Panc1 (cell line): ENCODE measurements at regions not wholly inside any gene's neighbourhood (a gene's known extent, or its start where the extent isn't known, plus 50 kb on each side); places are given as distances from the start of the nearest gene placed in this dataset.

Experiments used
- ATAC-seq: fragments of 200-7000 bp; cut with Tn5 transposase; 2 replicates; pipeline ENCODE4 v1.9.1; 2020; ENCODE audit warnings: mild to moderate bottlenecking, moderate library complexity
- BruUV-seq: library from RNA; stranded (reverse); fragments of 400-500 nt; replicated peaks from 2 replicates; lab custom pipeline; 2021; lab: Mats Ljungman, UMichigan
- CTCF ChIA-PET: fragments of 300-600 bp; sonication (Branson Sonifier 250); formaldehyde crosslinking; loops from one replicate; lab custom pipeline; 2022; ENCODE audit warnings: antibody characterized with exemption; lab: Charles Lee
- POLR2A ChIA-PET: fragments of 300-600 bp; sonication (Branson Sonifier 250); formaldehyde crosslinking; loops from one replicate; lab custom pipeline; 2022; ENCODE audit warnings: antibody characterized with exemption; lab: Charles Lee
- DNase-seq: peaks from one replicate; pipeline ENCODE4 v3.0.0-alpha.2; 2010; ENCODE audit warnings: low read depth, low spot score
- H3K27ac ChIP-seq: 2 replicates; pipeline ENCODE4 v1.5.1; 2011; ENCODE audit warnings: mild to moderate bottlenecking, low read length, inconsistent platforms
- H3K27me3 ChIP-seq: fragments of 200-500 bp; sonication (Bioruptor generic); 2 replicates; pipeline ENCODE4 v1.6.0; 2014; ENCODE audit warnings: low read length, inconsistent platforms; ENCODE audit not compliant: control insufficient read depth, insufficient read depth
- H3K36me3 ChIP-seq: fragments of 200-500 bp; sonication (Bioruptor generic); 2 replicates; pipeline ENCODE4 v1.5.1; 2014; ENCODE audit warnings: inconsistent platforms, mild to moderate bottlenecking, low read length, moderate library complexity; ENCODE audit not compliant: control insufficient read depth, insufficient read depth
- H3K4me1 ChIP-seq: 2 replicates; pipeline ENCODE4 v1.5.1; 2011; ENCODE audit warnings: inconsistent platforms, mild to moderate bottlenecking, low read length, moderate library complexity; ENCODE audit not compliant: control insufficient read depth, insufficient read depth
- H3K4me3 ChIP-seq, 2 experiments: 2 replicates each; pipeline ENCODE4 v1.5.1; 2011 to 2012; ENCODE audit warnings: low read depth in 2 of 2, low read length in 2 of 2, mild to moderate bottlenecking in 2 of 2, inconsistent platforms in 1 of 2, moderate library complexity in 1 of 2
- H3K9me3 ChIP-seq: fragments of 200-500 bp; sonication (Bioruptor generic); 2 replicates; pipeline ENCODE4 v1.5.1; 2014; ENCODE audit warnings: low read depth, mild to moderate bottlenecking, inconsistent platforms, low read length, moderate library complexity; ENCODE audit not compliant: control insufficient read depth, insufficient read depth
- CTCF ChIP-seq: fragments of 450-650 bp; IDR thresholded peaks from 2 replicates; pipeline ENCODE4 v1.5.1; 2017; ENCODE audit warnings: mild to moderate bottlenecking
- POLR2AphosphoS5 ChIP-seq: IDR thresholded peaks from 2 replicates; pipeline ENCODE4 v1.6.1; 2012; ENCODE audit warnings: mild to moderate bottlenecking, low read depth, low read length, moderate library complexity
- SIN3A ChIP-seq: IDR thresholded peaks from 2 replicates; pipeline ENCODE4 v1.6.1; 2012; ENCODE audit warnings: low read depth, mild to moderate bottlenecking, low read length, moderate library complexity, borderline replicate concordance; ENCODE audit not compliant: insufficient read depth
- TCF7L2 ChIP-seq: IDR thresholded peaks from 2 replicates; pipeline ENCODE4 v1.6.1; 2011; ENCODE audit warnings: mild to moderate bottlenecking, low read depth, low read length, inconsistent platforms
- in situ Hi-C: cut with HindIII; loops from 2 replicates; pipeline ENCODE4 v1.10.0; 2016; ENCODE audit warnings: low sequenced_read_pairs, low pct_unique_long_range_greater_than_20kb
- intact Hi-C: fragments of 100-400 bp; cut with micrococcal nuclease; formaldehyde crosslinking; loops from one replicate; pipeline ENCODE4 v1.10.0; 2022; ENCODE audit not compliant: unreplicated experiment
- TF ChIP-seq, protein P1 (sequence below), 2 experiments: IDR thresholded peaks; 2 replicates each; pipeline ENCODE4 v1.6.1; 2011 to 2012; ENCODE audit warnings: low read depth in 2 of 2, control low read depth in 1 of 2, low read length in 1 of 2, mild to moderate bottlenecking in 1 of 2, moderate library complexity in 1 of 2; ENCODE audit not compliant: insufficient read depth in 1 of 2

GRCh38 chr13:34408640-34409039, 533.4 kb upstream of the NBEA start:
- Histone ChIP-seq H3K27me3 (no peaks in the 10 kb centered on the region), H3K4me1 (no peaks in the 10 kb centered on the region), H3K4me3 (no peak overlapping the region), H3K9me3 (no peaks in the 10 kb centered on the region), H3K27ac (no peak overlapping the region), H3K36me3 (no peaks in the 10 kb centered on the region)
- DNase-seq (no peak), ATAC-seq (no peak)
- no peak for TF ChIP-seq POLR2AphosphoS5
- no peak for TF ChIP-seq TCF7L2
- TF ChIP-seq CTCF, result no peak
- TF ChIP-seq, protein P1, sequence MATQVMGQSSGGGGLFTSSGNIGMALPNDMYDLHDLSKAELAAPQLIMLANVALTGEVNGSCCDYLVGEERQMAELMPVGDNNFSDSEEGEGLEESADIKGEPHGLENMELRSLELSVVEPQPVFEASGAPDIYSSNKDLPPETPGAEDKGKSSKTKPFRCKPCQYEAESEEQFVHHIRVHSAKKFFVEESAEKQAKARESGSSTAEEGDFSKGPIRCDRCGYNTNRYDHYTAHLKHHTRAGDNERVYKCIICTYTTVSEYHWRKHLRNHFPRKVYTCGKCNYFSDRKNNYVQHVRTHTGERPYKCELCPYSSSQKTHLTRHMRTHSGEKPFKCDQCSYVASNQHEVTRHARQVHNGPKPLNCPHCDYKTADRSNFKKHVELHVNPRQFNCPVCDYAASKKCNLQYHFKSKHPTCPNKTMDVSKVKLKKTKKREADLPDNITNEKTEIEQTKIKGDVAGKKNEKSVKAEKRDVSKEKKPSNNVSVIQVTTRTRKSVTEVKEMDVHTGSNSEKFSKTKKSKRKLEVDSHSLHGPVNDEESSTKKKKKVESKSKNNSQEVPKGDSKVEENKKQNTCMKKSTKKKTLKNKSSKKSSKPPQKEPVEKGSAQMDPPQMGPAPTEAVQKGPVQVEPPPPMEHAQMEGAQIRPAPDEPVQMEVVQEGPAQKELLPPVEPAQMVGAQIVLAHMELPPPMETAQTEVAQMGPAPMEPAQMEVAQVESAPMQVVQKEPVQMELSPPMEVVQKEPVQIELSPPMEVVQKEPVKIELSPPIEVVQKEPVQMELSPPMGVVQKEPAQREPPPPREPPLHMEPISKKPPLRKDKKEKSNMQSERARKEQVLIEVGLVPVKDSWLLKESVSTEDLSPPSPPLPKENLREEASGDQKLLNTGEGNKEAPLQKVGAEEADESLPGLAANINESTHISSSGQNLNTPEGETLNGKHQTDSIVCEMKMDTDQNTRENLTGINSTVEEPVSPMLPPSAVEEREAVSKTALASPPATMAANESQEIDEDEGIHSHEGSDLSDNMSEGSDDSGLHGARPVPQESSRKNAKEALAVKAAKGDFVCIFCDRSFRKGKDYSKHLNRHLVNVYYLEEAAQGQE (IDR thresholded peaks at IDR 0.05; ENCODE audit: insufficient read depth in 1 of 2, low read depth in 2 of 2, low read length in 1 of 2), result no peak
- no peak for TF ChIP-seq SIN3A
- in situ Hi-C loops, result no loop called here
- BruUV-seq, result no TSS peak
- intact Hi-C loops, result no loop called here
- ChIA-PET CTCF (no interaction called here), POLR2A (no interaction called here)

- ChIA-PET POLR2A (no interaction called here), CTCF (no interaction called here)
- TF ChIP-seq TCF7L2, result no peak
- no peak for TF ChIP-seq SIN3A
- TF ChIP-seq, protein P1 (IDR thresholded peaks at IDR 0.05; ENCODE audit: insufficient read depth in 1 of 2, low read depth in 2 of 2, low read length in 1 of 2), result no peak
- no peak for TF ChIP-seq CTCF
- no peak for TF ChIP-seq POLR2AphosphoS5
- no peaks in the 10 kb centered on the region for H3K9me3 ChIP-seq
- H3K4me3 ChIP-seq, result no peak overlapping the region
- BruUV-seq, result no TSS peak
- no peaks in the 10 kb centered on the region for H3K27me3 ChIP-seq
- no peak overlapping the region for H3K27ac ChIP-seq
- DNase-seq (no peak), ATAC-seq (no peak)
- H3K4me1 ChIP-seq, result no peaks in the 10 kb centered on the region
- no peaks in the 10 kb centered on the region for H3K36me3 ChIP-seq
- intact Hi-C loops, result no loop called here
- in situ Hi-C loops, result no loop called here
Observed at GRCh38 chr13:34409496-34410182, 532.4 kb upstream of the NBEA start.
